ENCODE measurements at regions not wholly inside any gene's neighbourhood (a gene's known extent, or its start where the extent isn't known, plus 50 kb on each side); places are given as distances from the start of the nearest gene placed in this dataset.

DNA sequence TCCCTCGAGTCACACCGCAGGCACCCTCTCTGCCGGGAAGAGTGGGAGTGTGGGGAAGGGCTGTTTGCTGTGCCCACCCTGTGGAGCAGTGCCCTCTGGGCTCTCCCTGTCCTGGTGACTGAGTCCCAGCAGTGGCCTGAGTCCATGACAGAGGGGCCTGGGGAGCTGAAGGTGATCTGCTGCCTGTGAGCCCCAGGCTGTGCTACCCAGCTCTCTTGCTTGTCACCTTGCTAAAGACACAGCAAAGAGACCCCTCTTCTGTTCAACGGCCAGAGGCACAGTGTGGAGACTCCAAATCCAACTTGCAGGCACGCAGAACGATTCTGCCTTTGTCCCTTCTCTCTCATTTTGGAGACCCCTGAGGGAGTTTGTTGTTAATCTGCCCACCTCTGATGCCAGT is 232.6 kb downstream of the OPA1 start:
- Histone ChIP-seq H3K4me1 (ENCODE audit: control insufficient read depth, insufficient read depth, low read length) (peaks cover 12% of the 10 kb centered on the region; the same call in 1 of the 2 replicates), H3K4me3 (ENCODE audit: low read depth, low read length) (no peak overlapping the region), H3K27ac (ENCODE audit: extremely low read depth, low read depth, low read length) (no peak overlapping the region), H3K9me3 (ENCODE audit: control insufficient read depth, insufficient read depth, low read depth, low read length) (no peaks in the 10 kb centered on the region), H3K36me3 (ENCODE audit: control insufficient read depth in 2 of 2, insufficient read depth in 1 of 2, low read length in 2 of 2) (no peaks in the 10 kb centered on the region)
- POLR2A ChIA-PET: interaction anchor here (1.1 kb wide), 1 partner anchor 310 kb away, joined by 3 read pairs; the partner anchor contains the start of gene HES1
- CTCF ChIA-PET: interaction anchor here (0.6 kb wide), 1 partner anchor 93 kb away, joined by 3 read pairs; no protein-coding TSS in a partner anchor
- peak; percentile 34; the same call in 1 of the 2 replicates for TF ChIP-seq ZIC2 (tag by site-specific recombination; IDR thresholded peaks at IDR 0.05)
- no peak for TF ChIP-seq ZNF561 (tag by site-specific recombination; IDR thresholded peaks at IDR 0.05; ENCODE audit: borderline replicate concordance)

DNA sequence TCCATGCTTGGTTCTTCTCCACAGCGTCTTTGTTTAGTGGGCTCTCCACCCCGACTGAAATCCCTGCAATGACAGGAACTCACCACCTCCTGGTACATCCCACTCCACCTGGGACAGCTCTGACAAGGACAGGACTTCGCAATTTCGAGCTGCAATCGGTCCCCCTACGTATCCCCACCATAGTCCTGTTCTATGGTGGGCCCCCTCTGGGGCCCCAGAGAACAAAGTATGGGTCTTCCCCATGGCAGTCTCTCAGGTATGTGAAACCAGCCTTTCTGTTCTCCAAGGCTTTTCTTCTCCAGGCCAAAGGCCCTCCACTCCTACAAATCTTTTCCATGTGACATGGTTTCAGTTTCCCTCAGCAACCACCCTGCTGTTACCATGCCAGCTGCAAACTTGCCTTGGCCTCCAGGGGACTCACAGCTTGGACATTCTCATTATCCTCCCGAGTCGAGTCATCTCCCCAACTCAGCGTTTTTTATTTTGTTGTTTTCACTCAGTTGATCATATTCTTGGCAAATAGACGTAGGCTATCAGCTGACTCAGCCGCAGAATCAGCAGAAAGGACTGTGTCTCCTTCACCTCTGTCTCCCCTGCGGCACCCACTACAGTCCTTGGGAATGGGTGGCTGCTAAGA is 233.3 kb downstream of the OPA1 start:
- CTCF ChIA-PET: no interaction called here
- H3K4me3 ChIP-seq (ENCODE audit: low read depth, low read length): no peak overlapping the region
- peaks cover 12% of the 10 kb centered on the region; the same call in 1 of the 2 replicates for H3K4me1 ChIP-seq (ENCODE audit: control insufficient read depth, insufficient read depth, low read length)
- peak overlapping the region; percentile 19; the same call in 1 of the 2 replicates for H3K27ac ChIP-seq (ENCODE audit: extremely low read depth, low read depth, low read length)
- no peaks in the 10 kb centered on the region for H3K9me3 ChIP-seq (ENCODE audit: control insufficient read depth, insufficient read depth, low read depth, low read length)
- H3K36me3 ChIP-seq (ENCODE audit: control insufficient read depth in 2 of 2, insufficient read depth in 1 of 2, low read length in 2 of 2): no peaks in the 10 kb centered on the region
- POLR2A ChIA-PET: interaction anchor here (1.1 kb wide), 1 partner anchor 310 kb away, joined by 3 read pairs; the partner anchor contains the start of gene HES1
- TF ChIP-seq ZNF341 (tag by site-specific recombination; IDR thresholded peaks at IDR 0.05; ENCODE audit: low read depth): peak; percentile 44; the same call in 1 of the 2 replicates
- TF ChIP-seq ZNF174 (tag by site-specific recombination; IDR thresholded peaks at IDR 0.05): no peak
- no peak for TF ChIP-seq RBAK (tag by site-specific recombination; IDR thresholded peaks at IDR 0.05)
- TF ChIP-seq GLIS1 (tag by site-specific recombination; IDR thresholded peaks at IDR 0.05): peak; percentile 59
- TF ChIP-seq ZNF549 (tag by site-specific recombination; IDR thresholded peaks at IDR 0.05): no peak
- TF ChIP-seq ZFP3 (tag by site-specific recombination; IDR thresholded peaks at IDR 0.05; ENCODE audit: low read depth): no peak
- TF ChIP-seq ZNF221 (tag by site-specific recombination; IDR thresholded peaks at IDR 0.05; ENCODE audit: borderline replicate concordance): no peak
- TF ChIP-seq, protein P1, sequence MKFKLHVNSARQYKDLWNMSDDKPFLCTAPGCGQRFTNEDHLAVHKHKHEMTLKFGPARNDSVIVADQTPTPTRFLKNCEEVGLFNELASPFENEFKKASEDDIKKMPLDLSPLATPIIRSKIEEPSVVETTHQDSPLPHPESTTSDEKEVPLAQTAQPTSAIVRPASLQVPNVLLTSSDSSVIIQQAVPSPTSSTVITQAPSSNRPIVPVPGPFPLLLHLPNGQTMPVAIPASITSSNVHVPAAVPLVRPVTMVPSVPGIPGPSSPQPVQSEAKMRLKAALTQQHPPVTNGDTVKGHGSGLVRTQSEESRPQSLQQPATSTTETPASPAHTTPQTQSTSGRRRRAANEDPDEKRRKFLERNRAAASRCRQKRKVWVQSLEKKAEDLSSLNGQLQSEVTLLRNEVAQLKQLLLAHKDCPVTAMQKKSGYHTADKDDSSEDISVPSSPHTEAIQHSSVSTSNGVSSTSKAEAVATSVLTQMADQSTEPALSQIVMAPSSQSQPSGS (tag by site-specific recombination; IDR thresholded peaks at IDR 0.05; ENCODE audit: low read depth): no peak
- no peak for TF ChIP-seq SCRT1 (tag by site-specific recombination; IDR thresholded peaks at IDR 0.05; ENCODE audit: borderline replicate concordance)
- TF ChIP-seq ZNF394 (tag by site-specific recombination; IDR thresholded peaks at IDR 0.05; ENCODE audit: borderline replicate concordance): no peak
- TF ChIP-seq, protein P2, sequence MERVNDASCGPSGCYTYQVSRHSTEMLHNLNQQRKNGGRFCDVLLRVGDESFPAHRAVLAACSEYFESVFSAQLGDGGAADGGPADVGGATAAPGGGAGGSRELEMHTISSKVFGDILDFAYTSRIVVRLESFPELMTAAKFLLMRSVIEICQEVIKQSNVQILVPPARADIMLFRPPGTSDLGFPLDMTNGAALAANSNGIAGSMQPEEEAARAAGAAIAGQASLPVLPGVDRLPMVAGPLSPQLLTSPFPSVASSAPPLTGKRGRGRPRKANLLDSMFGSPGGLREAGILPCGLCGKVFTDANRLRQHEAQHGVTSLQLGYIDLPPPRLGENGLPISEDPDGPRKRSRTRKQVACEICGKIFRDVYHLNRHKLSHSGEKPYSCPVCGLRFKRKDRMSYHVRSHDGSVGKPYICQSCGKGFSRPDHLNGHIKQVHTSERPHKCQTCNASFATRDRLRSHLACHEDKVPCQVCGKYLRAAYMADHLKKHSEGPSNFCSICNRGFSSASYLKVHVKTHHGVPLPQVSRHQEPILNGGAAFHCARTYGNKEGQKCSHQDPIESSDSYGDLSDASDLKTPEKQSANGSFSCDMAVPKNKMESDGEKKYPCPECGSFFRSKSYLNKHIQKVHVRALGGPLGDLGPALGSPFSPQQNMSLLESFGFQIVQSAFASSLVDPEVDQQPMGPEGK (tag by site-specific recombination; IDR thresholded peaks at IDR 0.05): no peak
- 0 out of 2 replicates have a peak, but pooled peaks have one; percentile 29 for TF ChIP-seq ZBTB20 (tag by site-specific recombination; IDR thresholded peaks at IDR 0.05)
- no peak for TF ChIP-seq ZNF10 (tag by site-specific recombination; IDR thresholded peaks at IDR 0.05)
- TF ChIP-seq ZNF747 (tag by site-specific recombination; IDR thresholded peaks at IDR 0.05): no peak
- no peak for TF ChIP-seq SETDB1 (IDR thresholded peaks at IDR 0.05; ENCODE audit: insufficient read length, low read length)
- TF ChIP-seq ZNF335 (tag by site-specific recombination; conservative IDR thresholded peaks at IDR 0.05): no peak
- TF ChIP-seq ZNF19 (tag by site-specific recombination; IDR thresholded peaks at IDR 0.05; ENCODE audit: low read depth): no peak
- TF ChIP-seq ZFP69B (tag by site-specific recombination; IDR thresholded peaks at IDR 0.05): no peak

Measured in HEK293 (cell line).